T-cell (primary cell): ENCODE measurements at regions not wholly inside any gene's neighbourhood (a gene's known extent, or its start where the extent isn't known, plus 50 kb on each side); places are given as distances from the start of the nearest gene placed in this dataset.

Source experiments
- ATAC-seq, 4 experiments: fragments of 200-7000 bp in 3 of 4; fragments of 150-1000 bp in 1 of 4; cut with Tn5 transposase; replicated peaks in 1 of 4; 1 replicate in 3 of 4; 2 replicates in 1 of 4; pipeline ENCODE4 v1.10.0; 2021; ENCODE audit warnings: moderate library complexity in 3 of 4, mild to moderate bottlenecking in 2 of 4, moderate number of reproducible peaks in 1 of 4
- CTCF ChIA-PET, 2 donors: fragments of 300-600 bp; sonication (Branson Sonifier 250); formaldehyde crosslinking; loops; one replicate each; lab custom pipeline; 2022; ENCODE audit warnings: antibody characterized with exemption in 2 of 2; lab: Charles Lee
- POLR2A ChIA-PET, 2 donors: fragments of 300-600 bp; sonication (Branson Sonifier 250); formaldehyde crosslinking; loops; one replicate each; lab custom pipeline; 2022; ENCODE audit warnings: antibody characterized with exemption in 2 of 2; lab: Charles Lee
- DNase-seq, 35 experiments: peaks; one replicate each; pipeline versions ENCODE4 v3.0.0 to v3.0.0-alpha.2; 2013 to 2023
- H3K27ac ChIP-seq: one replicate; pipeline ENCODE4 v1.5.1; 2013; ENCODE audit warnings: low read length
- H3K27me3 ChIP-seq, 2 experiments: replicated peaks in 1 of 2; 1 replicate in 1 of 2; 2 replicates in 1 of 2; pipeline versions ENCODE4 v1.6.1 to v1.7.0; 2013; ENCODE audit warnings: low read length in 1 of 2, mixed read lengths in 1 of 2; ENCODE audit not compliant: control insufficient read depth in 2 of 2, insufficient read depth in 2 of 2; ENCODE audit errors: extremely low read depth in 1 of 2
- H3K36me3 ChIP-seq, 2 donors: 1 replicate in 1 of 2; 2 replicates in 1 of 2; pipeline versions ENCODE4 v1.6.1 to v1.7.0; 2013; ENCODE audit warnings: low read length in 1 of 2; ENCODE audit not compliant: control insufficient read depth in 2 of 2, insufficient read depth in 1 of 2; ENCODE audit errors: extremely low read depth in 1 of 2
- H3K4me1 ChIP-seq, 2 experiments: 1 replicate in 1 of 2; 2 replicates in 1 of 2; pipeline versions ENCODE4 v1.6.1 to v1.7.0; 2013; ENCODE audit warnings: low read length in 2 of 2, mixed read lengths in 1 of 2; ENCODE audit not compliant: insufficient read depth in 2 of 2, control insufficient read depth in 1 of 2; ENCODE audit errors: extremely low read depth in 1 of 2
- H3K4me3 ChIP-seq, 2 donors: 1 replicate in 1 of 2; 2 replicates in 1 of 2; pipeline versions ENCODE4 v1.5.1 to v1.7.0; 2013; ENCODE audit warnings: mild to moderate bottlenecking in 2 of 2, low read length in 1 of 2, moderate library complexity in 1 of 2; ENCODE audit not compliant: control insufficient read depth in 1 of 2; ENCODE audit errors: extremely low read depth in 1 of 2
- H3K9me3 ChIP-seq: 2 replicates; pipeline ENCODE4 v1.7.0; 2013
- H3K27ac Mint-ChIP-seq, 2 donors: one replicate each; pipeline ENCODE4 v1.8.0; 2020 to 2021; ENCODE audit warnings: mild to moderate bottlenecking in 2 of 2, mixed read lengths in 2 of 2
- H3K27me3 Mint-ChIP-seq, 2 donors: one replicate each; pipeline ENCODE4 v1.8.0; 2021 to 2022; ENCODE audit warnings: mixed read lengths in 2 of 2
- H3K36me3 Mint-ChIP-seq: one replicate; pipeline ENCODE4 v1.8.0; 2021; ENCODE audit warnings: mixed read lengths
- H3K4me1 Mint-ChIP-seq, 3 donors: one replicate each; pipeline ENCODE4 v1.8.0; 2020 to 2022; ENCODE audit warnings: mixed read lengths in 3 of 3, mild to moderate bottlenecking in 1 of 3
- H3K4me3 Mint-ChIP-seq, 3 donors: one replicate each; pipeline ENCODE4 v1.8.0; 2020 to 2022; ENCODE audit warnings: mild to moderate bottlenecking in 3 of 3, mixed read lengths in 3 of 3, moderate library complexity in 3 of 3
- H3K9me3 Mint-ChIP-seq, 3 donors: one replicate each; pipeline ENCODE4 v1.8.0; 2020 to 2022; ENCODE audit warnings: mixed read lengths in 3 of 3
- WGBS: methylation state at CpG from one replicate; pipeline ENCODE4 v1.1.5; 2013; ENCODE audit warnings: missing lambda C conversion rate; ENCODE audit not compliant: insufficient coverage; 5-methylcytosine and 5-hydroxymethylcytosine counted together

GRCh38 chr5:156274453-156274852 lies 52.5 kb upstream of the SGCD start:
- Histone ChIP-seq H3K4me1 (no peaks in the 10 kb centered on the region), H3K36me3 (no peaks in the 10 kb centered on the region), H3K4me3 (no peak overlapping the region), H3K27me3 (no peaks in the 10 kb centered on the region), H3K9me3 (no peaks in the 10 kb centered on the region), H3K27ac (no peak overlapping the region)
- ATAC-seq = no peak
- POLR2A ChIA-PET = no interaction called here
- no peak for DNase-seq
- H3K9me3 Mint-ChIP-seq = peaks cover 0 to 13% (median 6%) of the 10 kb centered on the region in 3 donors
- no peak overlapping the region for H3K27ac Mint-ChIP-seq
- CTCF ChIA-PET = no interaction called here
- H3K4me3 Mint-ChIP-seq = no peak overlapping the region
- no peaks in the 10 kb centered on the region for H3K4me1 Mint-ChIP-seq
- H3K36me3 Mint-ChIP-seq = no peaks in the 10 kb centered on the region
- no CpG with 5 or more reads among the region's 1 CpG for WGBS
- peaks cover 0 to 14% of the 10 kb centered on the region in 2 donors for H3K27me3 Mint-ChIP-seq
